Epithelial cell of esophagus (primary cell): ENCODE measurements at regions not wholly inside any gene's neighbourhood (a gene's known extent, or its start where the extent isn't known, plus 50 kb on each side); places are given as distances from the start of the nearest gene placed in this dataset.

Experiments used
- DNase-seq: peaks from one replicate; pipeline ENCODE4 v3.0.0; 2010; ENCODE audit warnings: low read depth
- H3K4me3 ChIP-seq: 2 replicates; pipeline ENCODE4 v1.5.1; 2011; ENCODE audit warnings: mild to moderate bottlenecking, low read length, control low read depth
- TF ChIP-seq, protein P1 (sequence below): IDR thresholded peaks from 2 replicates; pipeline ENCODE4 v1.5.1; 2011; ENCODE audit warnings: low read depth, mild to moderate bottlenecking, low read length, control low read depth, inconsistent platforms; ENCODE audit not compliant: insufficient read depth; ENCODE audit errors: missing control alignments

DNA sequence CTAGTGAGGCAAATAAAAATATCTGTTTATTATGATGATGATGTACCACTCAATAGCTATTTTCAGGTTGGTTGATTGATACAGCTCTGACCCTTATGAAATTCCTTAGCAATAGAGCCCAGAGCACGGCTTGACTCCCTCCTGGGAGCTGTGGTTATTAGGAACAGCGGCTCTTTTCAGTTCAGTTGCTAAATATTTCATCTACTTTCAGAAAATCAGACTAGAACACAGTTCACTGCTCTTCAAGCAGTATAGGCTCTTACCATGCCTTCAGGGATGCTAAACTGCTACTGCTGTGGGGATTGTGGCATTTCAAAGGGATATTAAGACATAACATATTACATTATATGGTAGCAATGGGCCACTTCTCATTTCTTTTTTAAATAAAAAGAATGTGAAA lies 218.8 kb downstream of the SNCA start:
- H3K4me3 ChIP-seq, result no peak overlapping the region
- TF ChIP-seq, protein P1, sequence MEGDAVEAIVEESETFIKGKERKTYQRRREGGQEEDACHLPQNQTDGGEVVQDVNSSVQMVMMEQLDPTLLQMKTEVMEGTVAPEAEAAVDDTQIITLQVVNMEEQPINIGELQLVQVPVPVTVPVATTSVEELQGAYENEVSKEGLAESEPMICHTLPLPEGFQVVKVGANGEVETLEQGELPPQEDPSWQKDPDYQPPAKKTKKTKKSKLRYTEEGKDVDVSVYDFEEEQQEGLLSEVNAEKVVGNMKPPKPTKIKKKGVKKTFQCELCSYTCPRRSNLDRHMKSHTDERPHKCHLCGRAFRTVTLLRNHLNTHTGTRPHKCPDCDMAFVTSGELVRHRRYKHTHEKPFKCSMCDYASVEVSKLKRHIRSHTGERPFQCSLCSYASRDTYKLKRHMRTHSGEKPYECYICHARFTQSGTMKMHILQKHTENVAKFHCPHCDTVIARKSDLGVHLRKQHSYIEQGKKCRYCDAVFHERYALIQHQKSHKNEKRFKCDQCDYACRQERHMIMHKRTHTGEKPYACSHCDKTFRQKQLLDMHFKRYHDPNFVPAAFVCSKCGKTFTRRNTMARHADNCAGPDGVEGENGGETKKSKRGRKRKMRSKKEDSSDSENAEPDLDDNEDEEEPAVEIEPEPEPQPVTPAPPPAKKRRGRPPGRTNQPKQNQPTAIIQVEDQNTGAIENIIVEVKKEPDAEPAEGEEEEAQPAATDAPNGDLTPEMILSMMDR, result no peak
- DNase-seq, result no peak

DNA sequence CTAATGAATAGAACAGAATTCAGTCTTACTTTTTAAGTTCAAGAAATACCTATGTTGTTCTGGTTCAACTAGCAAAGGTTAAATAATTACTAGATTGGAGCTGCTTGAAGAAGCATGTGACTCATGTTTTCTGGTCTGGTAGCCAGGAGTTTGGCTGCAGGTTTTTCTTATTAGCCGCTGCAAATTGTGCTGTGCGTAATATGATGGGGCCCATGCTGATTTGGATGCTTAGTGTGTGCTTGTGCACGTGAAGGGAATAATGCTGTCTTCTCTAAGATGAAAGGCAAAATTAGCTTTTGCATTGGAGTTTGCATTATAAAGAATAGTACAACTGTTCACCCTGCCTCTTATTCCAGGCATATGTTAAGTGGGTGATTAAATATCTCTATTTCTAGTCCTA lies 219.6 kb downstream of the SNCA start:
- no peak for DNase-seq
- H3K4me3 ChIP-seq, result no peak overlapping the region
- TF ChIP-seq, protein P1, result no peak

DNA sequence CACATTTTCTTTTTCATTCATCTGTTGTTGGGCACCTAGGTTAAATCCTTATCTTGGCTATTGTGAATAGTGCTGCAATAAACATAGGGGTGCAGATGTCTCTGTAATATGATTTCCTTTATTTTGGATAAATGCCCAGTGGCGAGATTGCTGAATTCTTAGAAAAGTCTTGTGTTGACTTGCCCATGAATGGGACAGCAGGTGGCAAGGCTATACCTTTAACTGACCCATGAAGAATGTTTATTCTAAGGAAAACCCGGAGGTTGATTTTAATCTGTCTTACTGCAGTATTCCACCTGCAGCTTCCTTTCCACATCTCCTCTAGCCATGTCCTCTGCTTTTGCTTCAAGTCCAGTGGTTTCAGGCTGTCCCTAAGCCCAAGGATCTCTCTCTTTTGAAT lies 220.6 kb downstream of the SNCA start:
- no peak for DNase-seq
- TF ChIP-seq, protein P1, result no peak

DNA sequence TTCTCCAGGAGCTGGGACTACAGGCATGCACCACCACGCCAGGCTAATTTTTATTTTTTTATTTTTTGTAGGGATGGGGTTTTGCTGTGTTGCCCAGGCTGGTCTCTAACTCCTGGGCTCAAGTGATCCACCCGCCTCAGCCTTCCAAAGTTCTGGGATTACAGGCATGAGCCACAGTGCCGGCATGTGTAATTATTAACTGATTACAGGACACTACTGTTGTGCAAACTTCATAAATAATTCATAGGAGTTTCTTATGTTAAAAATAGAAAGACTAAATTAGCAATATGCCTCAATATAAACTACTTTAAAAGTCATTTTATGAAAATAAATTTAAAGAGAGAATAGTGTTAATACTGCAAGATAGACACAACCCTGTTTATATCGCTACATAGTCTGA lies 221.9 kb downstream of the SNCA start:
- TF ChIP-seq, protein P1, result no peak
- DNase-seq, result no peak
- H3K4me3 ChIP-seq, result no peak overlapping the region

More for the DNA sequence above, 220.6 kb downstream of the SNCA start:
- no peak overlapping the region for H3K4me3 ChIP-seq

GRCh38 chr4:89614155-89614554 lies 222.8 kb downstream of the SNCA start:
- TF ChIP-seq, protein P1, result no peak

GRCh38 chr4:89610236-89610635 lies 226.7 kb downstream of the SNCA start:
- no peak overlapping the region for H3K4me3 ChIP-seq
- TF ChIP-seq, protein P1, result no peak
- DNase-seq, result no peak

More at GRCh38 chr4:89614155-89614554, 222.8 kb downstream of the SNCA start:
- no peak overlapping the region for H3K4me3 ChIP-seq
- no peak for DNase-seq

- no peak overlapping the region for H3K4me3 ChIP-seq
- TF ChIP-seq, protein P1, result no peak
- no peak for DNase-seq
These were observed 227.2 kb downstream of the SNCA start for GRCh38 chr4:89609756-89610155.
